C4-2B (cell line): ENCODE measurements at regions not wholly inside any gene's neighbourhood (a gene's known extent, or its start where the extent isn't known, plus 50 kb on each side); places are given as distances from the start of the nearest gene placed in this dataset.

Experiments
- ZFX ChIP-seq: fragments of 450-650 bp; IDR thresholded peaks from 2 replicates; pipeline ENCODE4 v1.6.1; 2017
- TF ChIP-seq, protein P1 (sequence below): fragments of 450-650 bp; conservative IDR thresholded peaks from 2 replicates; pipeline ENCODE4 v1.5.1; 2017; ENCODE audit warnings: mild to moderate bottlenecking

DNA sequence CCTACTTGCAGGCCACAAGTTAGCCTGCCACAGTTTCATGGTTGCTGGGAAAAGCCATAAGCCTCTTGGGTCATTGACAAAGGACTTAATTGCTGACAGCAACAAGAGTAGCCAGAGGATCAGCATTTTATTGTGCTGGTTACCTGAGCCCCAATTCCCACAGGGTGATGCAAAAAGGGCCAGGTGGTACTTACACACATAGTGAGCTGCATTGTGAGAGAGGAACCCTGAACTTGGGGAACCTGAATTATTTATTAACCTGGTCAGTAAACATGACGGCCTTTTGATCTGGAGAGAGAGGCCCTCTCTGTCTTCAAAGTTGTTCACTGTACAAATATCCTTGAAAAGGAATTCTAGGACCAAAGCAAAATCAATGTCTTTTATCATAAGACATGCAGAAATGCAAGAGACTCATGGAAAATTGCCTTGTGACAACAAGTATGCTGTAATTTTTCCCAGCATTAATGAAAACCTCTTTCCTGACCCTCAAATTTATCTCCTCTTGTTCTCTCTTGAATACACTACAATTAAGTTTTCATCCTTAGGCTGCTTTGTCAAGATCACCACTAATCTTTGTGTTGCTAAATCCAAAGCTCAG is 102.9 kb upstream of the PHYHIPL start:
- TF ChIP-seq, protein P1, sequence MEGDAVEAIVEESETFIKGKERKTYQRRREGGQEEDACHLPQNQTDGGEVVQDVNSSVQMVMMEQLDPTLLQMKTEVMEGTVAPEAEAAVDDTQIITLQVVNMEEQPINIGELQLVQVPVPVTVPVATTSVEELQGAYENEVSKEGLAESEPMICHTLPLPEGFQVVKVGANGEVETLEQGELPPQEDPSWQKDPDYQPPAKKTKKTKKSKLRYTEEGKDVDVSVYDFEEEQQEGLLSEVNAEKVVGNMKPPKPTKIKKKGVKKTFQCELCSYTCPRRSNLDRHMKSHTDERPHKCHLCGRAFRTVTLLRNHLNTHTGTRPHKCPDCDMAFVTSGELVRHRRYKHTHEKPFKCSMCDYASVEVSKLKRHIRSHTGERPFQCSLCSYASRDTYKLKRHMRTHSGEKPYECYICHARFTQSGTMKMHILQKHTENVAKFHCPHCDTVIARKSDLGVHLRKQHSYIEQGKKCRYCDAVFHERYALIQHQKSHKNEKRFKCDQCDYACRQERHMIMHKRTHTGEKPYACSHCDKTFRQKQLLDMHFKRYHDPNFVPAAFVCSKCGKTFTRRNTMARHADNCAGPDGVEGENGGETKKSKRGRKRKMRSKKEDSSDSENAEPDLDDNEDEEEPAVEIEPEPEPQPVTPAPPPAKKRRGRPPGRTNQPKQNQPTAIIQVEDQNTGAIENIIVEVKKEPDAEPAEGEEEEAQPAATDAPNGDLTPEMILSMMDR: no peak
- no peak for TF ChIP-seq ZFX
